Ovary (tissue), 7 donors: ENCODE measurements at regions not wholly inside any gene's neighbourhood (a gene's known extent, or its start where the extent isn't known, plus 50 kb on each side); places are given as distances from the start of the nearest gene placed in this dataset.

Experiments
- DNase-seq, 5 donors: peaks; one replicate each; pipeline ENCODE4 v3.0.0-alpha.2; 2019 to 2020
- H3K27ac ChIP-seq, 2 donors: fragments of 200-600 bp; one replicate each; pipeline versions ENCODE4 v1.5.1 to v1.8.0; 2019 to 2022
- H3K27me3 ChIP-seq: fragments of 200-600 bp; one replicate; pipeline ENCODE4 v1.8.0; 2022
- H3K36me3 ChIP-seq: fragments of 200-600 bp; sonication (generic); one replicate; pipeline ENCODE4 v1.5.1; 2019
- H3K4me1 ChIP-seq: one replicate; pipeline ENCODE4 v1.8.1; 2013; ENCODE audit warnings: mild to moderate bottlenecking, moderate library complexity; ENCODE audit not compliant: insufficient read depth
- H3K4me3 ChIP-seq: fragments of 200-600 bp; sonication (generic); one replicate; pipeline ENCODE4 v1.5.1; 2017
- H3K9me3 ChIP-seq, 2 donors: fragments of 200-600 bp in 1 of 2; sonication (generic) in 1 of 2; one replicate each; pipeline versions ENCODE4 v1.5.1 to v1.8.1; 2013 to 2019; ENCODE audit warnings: mild to moderate bottlenecking in 1 of 2, moderate library complexity in 1 of 2
- CTCF ChIP-seq, 3 donors: fragments of 450-650 bp in 2 of 3; fragments of 200-600 bp in 1 of 3; IDR thresholded peaks; one replicate each; pipeline versions ENCODE4 v1.5.1 to v1.8.0; 2016 to 2022; ENCODE audit warnings: antibody characterized with exemption in 3 of 3, mild to moderate bottlenecking in 1 of 3
- EP300 ChIP-seq: sonication (generic); formaldehyde crosslinking; IDR thresholded peaks from one replicate; pipeline ENCODE4 v1.6.1; 2017; ENCODE audit warnings: antibody characterized with exemption
- POLR2A ChIP-seq: fragments of 450-650 bp; IDR thresholded peaks from one replicate; pipeline ENCODE4 v1.6.1; 2017; ENCODE audit warnings: antibody characterized with exemption, mild to moderate bottlenecking, moderate library complexity
- WGBS, 3 donors: extraction: QIAGEN DNeasy Blood & Tissue Kit in 1 of 3; methylation state at CpG; one replicate each; pipeline versions ENCODE4 v1.1.5 to v1.1.7; 2013 to 2017; 5-methylcytosine and 5-hydroxymethylcytosine counted together
- intact Hi-C, 4 donors: fragments of 100-400 bp; cut with DNase I; formaldehyde crosslinking; loops; one replicate each; pipeline versions ENCODE4 v1.11.0 to v1.15.1; 2022 to 2023
- donor health status: DM: no; HTN: no; CAD: no; lungs with moderate emphysema.
- donor health status: DM: no; HTN: no; CAD: no.
- donor health status: Bipolar disorder and iron deficiency.
- donor health status: DM: no; HTN: no; CAD: no.
- donor health status: DM: yes; HTN: yes; CAD: no.

- H3K27ac ChIP-seq: no peak overlapping the region
- no peaks in the 10 kb centered on the region for H3K27me3 ChIP-seq
- intact Hi-C loops: loop anchor here in 1 of 4 donors (10.0 kb wide), 1 partner anchor 379 kb away; the partner anchor contains the start of gene LOXHD1
- TF ChIP-seq POLR2A: no peak
- no peak for TF ChIP-seq CTCF (IDR thresholded peaks at IDR 0.05)
- TF ChIP-seq EP300: no peak
- H3K36me3 ChIP-seq: no peaks in the 10 kb centered on the region
- no peaks in the 10 kb centered on the region for H3K4me1 ChIP-seq
- no peak for DNase-seq
- H3K9me3 ChIP-seq: no peaks in the 10 kb centered on the region
- H3K4me3 ChIP-seq: no peak overlapping the region
- 79 to 85% (median 81%) methylated on average over 4 of the region's 4 CpGs for WGBS, 3 donors
Measured at GRCh38 chr18:46275370-46275769, 171.2 kb downstream of the HAUS1 start.

- H3K27me3 ChIP-seq: no peaks in the 10 kb centered on the region
- H3K9me3 ChIP-seq: no peaks in the 10 kb centered on the region
- H3K4me3 ChIP-seq: no peak overlapping the region
- WGBS, 3 donors: 79 to 91% (median 88%) methylated on average over 3 of the region's 3 CpGs
- H3K27ac ChIP-seq: no peak overlapping the region
- no peaks in the 10 kb centered on the region for H3K36me3 ChIP-seq
- H3K4me1 ChIP-seq: no peaks in the 10 kb centered on the region
- DNase-seq: no peak
- intact Hi-C loops: loop anchor here in 1 of 4 donors (10.0 kb wide), 1 partner anchor 378 kb away; the partner anchor contains the start of gene LOXHD1
- no peak for TF ChIP-seq POLR2A
- TF ChIP-seq CTCF (IDR thresholded peaks at IDR 0.05): no peak
- no peak for TF ChIP-seq EP300
Measured at GRCh38 chr18:46276748-46277147, 172.6 kb downstream of the HAUS1 start.

GRCh38 chr18:46278481-46279465, 174.6 kb downstream of the HAUS1 start:
- H3K9me3 ChIP-seq: no peaks in the 10 kb centered on the region
- 27 to 38% (median 31%) methylated on average over 10 of the region's 10 CpGs for WGBS, 3 donors
- no peak overlapping the region for H3K4me3 ChIP-seq
- no peak for TF ChIP-seq POLR2A
- no peak for TF ChIP-seq CTCF (IDR thresholded peaks at IDR 0.05)
- no peak for TF ChIP-seq EP300
- no peaks in the 10 kb centered on the region for H3K27me3 ChIP-seq
- no peaks in the 10 kb centered on the region for H3K4me1 ChIP-seq
- intact Hi-C loops: loop anchor here in 1 of 4 donors (10.0 kb wide), 1 partner anchor 376 kb away; the partner anchor contains the start of gene LOXHD1
- H3K36me3 ChIP-seq: no peaks in the 10 kb centered on the region
- DNase-seq: no peak
- no peak overlapping the region for H3K27ac ChIP-seq

- no peaks in the 10 kb centered on the region for H3K4me1 ChIP-seq
- intact Hi-C loops: loop anchor here in 3 of 4 donors (5.0 to 10.0 kb wide), 4 partner anchors 55 to 378 kb away; partner anchors contain the start of gene LOXHD1 (in 2 of the 3)
- H3K9me3 ChIP-seq: no peaks in the 10 kb centered on the region
- TF ChIP-seq CTCF (IDR thresholded peaks at IDR 0.05) (no peak), EP300 (no peak), POLR2A (no peak)
- H3K27me3 ChIP-seq: no peaks in the 10 kb centered on the region
- 85 to 92% (median 86%) methylated on average over 6 of the region's 6 CpGs for WGBS, 3 donors
- H3K4me3 ChIP-seq: no peak overlapping the region
- no peak overlapping the region for H3K27ac ChIP-seq
- no peak for DNase-seq
- H3K36me3 ChIP-seq: no peaks in the 10 kb centered on the region
Measured at GRCh38 chr18:46279673-46280072, 175.5 kb downstream of the HAUS1 start.
